ENCODE measurements at regions not wholly inside any gene's neighbourhood (a gene's known extent, or its start where the extent isn't known, plus 50 kb on each side); places are given as distances from the start of the nearest gene placed in this dataset.
"Not testable (repeated sequence)": the region's sequence is repeated elsewhere in the genome, so short reads cannot be mapped to it uniquely, and the experiment has no call there.

GRCh38 chr14:37988472-37988871 is 219.2 kb upstream of the SSTR1 start:
- no peak for DNase-seq (ENCODE audit: low spot score)

- DNase-seq (ENCODE audit: low spot score) = no peak
These were observed 216.7 kb upstream of the SSTR1 start for GRCh38 chr14:37991027-37991426.

- no peak for DNase-seq (ENCODE audit: low spot score)
These were observed 215.2 kb upstream of the SSTR1 start for GRCh38 chr14:37992499-37992898.

- no peak for DNase-seq (ENCODE audit: low spot score)
These were observed 212.8 kb upstream of the SSTR1 start for GRCh38 chr14:37994846-37995372.

- no peak for DNase-seq (ENCODE audit: low spot score)
These were observed 210.7 kb upstream of the SSTR1 start for GRCh38 chr14:37997017-37997416.

- DNase-seq (ENCODE audit: low spot score) = no peak
These were observed 207.4 kb upstream of the SSTR1 start for GRCh38 chr14:38000340-38000739.

GRCh38 chr14:38001501-38001900 is 206.2 kb upstream of the SSTR1 start:
- DNase-seq (ENCODE audit: low spot score) = no peak

- DNase-seq (ENCODE audit: low spot score) = no peak
These were observed 203.7 kb upstream of the SSTR1 start for GRCh38 chr14:38003746-38004609.

- no peak for DNase-seq (ENCODE audit: low spot score)
These were observed 203.2 kb upstream of the SSTR1 start for GRCh38 chr14:38004610-38004879.

GRCh38 chr14:38011156-38011555 is 196.5 kb upstream of the SSTR1 start:
- DNase-seq (ENCODE audit: low spot score) = not testable (repeated sequence)

- no peak for DNase-seq (ENCODE audit: low spot score)
These were observed 195.6 kb upstream of the SSTR1 start for GRCh38 chr14:38012056-38012455.

- DNase-seq (ENCODE audit: low spot score) = no peak
These were observed 191.2 kb upstream of the SSTR1 start for GRCh38 chr14:38016497-38016896.

GRCh38 chr14:38021861-38022260 is 185.8 kb upstream of the SSTR1 start:
- no peak for DNase-seq (ENCODE audit: low spot score)

GRCh38 chr14:38022775-38023174 is 184.9 kb upstream of the SSTR1 start:
- DNase-seq (ENCODE audit: low spot score) = no peak

GRCh38 chr14:38038171-38038570 is 169.5 kb upstream of the SSTR1 start:
- no peak for DNase-seq (ENCODE audit: low spot score)

GRCh38 chr14:38038986-38039385 is 168.7 kb upstream of the SSTR1 start:
- no peak for DNase-seq (ENCODE audit: low spot score)

- DNase-seq (ENCODE audit: low spot score) = peak; percentile 53
These were observed 168.2 kb upstream of the SSTR1 start for GRCh38 chr14:38039496-38039895.

GRCh38 chr14:38040411-38040810 is 167.3 kb upstream of the SSTR1 start:
- no peak for DNase-seq (ENCODE audit: low spot score)

- peak; percentile 80 for DNase-seq (ENCODE audit: low spot score)
These were observed 165.4 kb upstream of the SSTR1 start for GRCh38 chr14:38042322-38042721.

- no peak for DNase-seq (ENCODE audit: low spot score)
These were observed 163.0 kb upstream of the SSTR1 start for GRCh38 chr14:38044710-38045109.

- no peak for DNase-seq (ENCODE audit: low spot score)
These were observed 162.2 kb upstream of the SSTR1 start for GRCh38 chr14:38045461-38045860.

- no peak for DNase-seq (ENCODE audit: low spot score)
These were observed 161.5 kb upstream of the SSTR1 start for GRCh38 chr14:38046160-38046559.

- no peak for DNase-seq (ENCODE audit: low spot score)
These were observed 160.4 kb upstream of the SSTR1 start for GRCh38 chr14:38047195-38047902.
